ENCODE measurements at regions not wholly inside any gene's neighbourhood (a gene's known extent, or its start where the extent isn't known, plus 50 kb on each side); places are given as distances from the start of the nearest gene placed in this dataset.

- H3K4me3 ChIP-seq: no peak overlapping the region
- intact Hi-C loops (cut with DNase I): no loop called here
- FAIRE-seq (no peak), ATAC-seq (no peak), DNase-seq (no peak)
- H3K36me3 ChIP-seq: no peaks in the 10 kb centered on the region
- H3K4me1 ChIP-seq: no peaks in the 10 kb centered on the region
- H3K27ac ChIP-seq: no peak overlapping the region
- no peak for TF ChIP-seq CTCF (IDR thresholded peaks at IDR 0.05)
- 68 to 71% methylated on average over 3 of the region's 3 CpGs for WGBS, 2 donors
- H3K27me3 ChIP-seq: no peaks in the 10 kb centered on the region
- H3K9me3 ChIP-seq: no peaks in the 10 kb centered on the region
These were observed 276.3 kb upstream of the PARD3B start for GRCh38 chr2:204268971-204269370.

- FAIRE-seq (no peak), ATAC-seq (no peak), DNase-seq (no peak)
- Histone ChIP-seq H3K27me3 (no peaks in the 10 kb centered on the region), H3K9me3 (no peaks in the 10 kb centered on the region), H3K4me3 (no peak overlapping the region), H3K36me3 (no peaks in the 10 kb centered on the region), H3K27ac (no peak overlapping the region), H3K4me1 (no peaks in the 10 kb centered on the region)
- intact Hi-C loops (cut with DNase I): no loop called here
- TF ChIP-seq CTCF (IDR thresholded peaks at IDR 0.05): no peak
- 68 to 69% methylated on average over 3 of the region's 3 CpGs for WGBS, 2 donors
These were observed 273.2 kb upstream of the PARD3B start for GRCh38 chr2:204272089-204272488.

- Histone ChIP-seq H3K27me3 (no peaks in the 10 kb centered on the region), H3K36me3 (no peaks in the 10 kb centered on the region), H3K9me3 (no peaks in the 10 kb centered on the region), H3K27ac (no peak overlapping the region), H3K4me3 (no peak overlapping the region), H3K4me1 (no peaks in the 10 kb centered on the region)
- ATAC-seq (no peak), FAIRE-seq (no peak), DNase-seq (no peak)
- no peak for TF ChIP-seq CTCF (IDR thresholded peaks at IDR 0.05)
- 72 to 84% methylated on average over 2 of the region's 2 CpGs for WGBS, 2 donors
- intact Hi-C loops (cut with DNase I): no loop called here
These were observed 272.5 kb upstream of the PARD3B start for GRCh38 chr2:204272610-204273287.

- H3K36me3 ChIP-seq: no peaks in the 10 kb centered on the region
- H3K27me3 ChIP-seq: no peaks in the 10 kb centered on the region
- 88 to 96% methylated on average over 2 of the region's 2 CpGs for WGBS, 2 donors
- H3K4me1 ChIP-seq: no peaks in the 10 kb centered on the region
- intact Hi-C loops (cut with DNase I): no loop called here
- ATAC-seq (no peak), DNase-seq (no peak), FAIRE-seq (no peak)
- TF ChIP-seq CTCF (IDR thresholded peaks at IDR 0.05): no peak
- H3K9me3 ChIP-seq: no peaks in the 10 kb centered on the region
- no peak overlapping the region for H3K4me3 ChIP-seq
- H3K27ac ChIP-seq: no peak overlapping the region
These were observed 270.8 kb upstream of the PARD3B start for GRCh38 chr2:204274429-204274828.

- Histone ChIP-seq H3K27me3 (no peaks in the 10 kb centered on the region), H3K27ac (no peak overlapping the region), H3K4me3 (no peak overlapping the region), H3K36me3 (no peaks in the 10 kb centered on the region), H3K4me1 (no peaks in the 10 kb centered on the region), H3K9me3 (no peaks in the 10 kb centered on the region)
- DNase-seq (no peak), FAIRE-seq (no peak), ATAC-seq (no peak)
- intact Hi-C loops (cut with DNase I): no loop called here
- no peak for TF ChIP-seq CTCF (IDR thresholded peaks at IDR 0.05)
- WGBS, 2 donors: 62 to 74% methylated on average over 2 of the region's 2 CpGs
These were observed 270.3 kb upstream of the PARD3B start for GRCh38 chr2:204274991-204275390.

Data from pancreas (tissue), 10 donors.